H1 (cell line): ENCODE measurements at regions not wholly inside any gene's neighbourhood (a gene's known extent, or its start where the extent isn't known, plus 50 kb on each side); places are given as distances from the start of the nearest gene placed in this dataset.
"Not testable (repeated sequence)": the region's sequence is repeated elsewhere in the genome, so short reads cannot be mapped to it uniquely, and the experiment has no call there.

Experiments
- CTCF ChIA-PET: fragments of 300-600 bp; sonication (Branson Sonifier 250); formaldehyde crosslinking; loops from one replicate; lab custom pipeline; 2021; ENCODE audit not compliant: partially characterized antibody; lab: Charles Lee
- POLR2A ChIA-PET: fragments of 300-600 bp; sonication (Branson Sonifier 250); formaldehyde crosslinking; loops from one replicate; lab custom pipeline; 2021; ENCODE audit warnings: inconsistent platforms; ENCODE audit not compliant: partially characterized antibody; lab: Charles Lee
- DNase-seq, 2 experiments: peaks; one replicate each; pipeline versions ENCODE4 v3.0.0 to v3.0.0-alpha.2; 2010 to 2022; ENCODE audit warnings: low spot score in 2 of 2, low read depth in 1 of 2, mixed read lengths in 1 of 2
- FAIRE-seq: peaks from 2 replicates; lab custom pipeline; 2011; peaks lifted over from hg19 to GRCh38; lab: Jason Lieb, UNC
- H2AFZ ChIP-seq: 2 replicates; pipeline ENCODE4 v1.8.1; 2012; ENCODE audit warnings: low read length, inconsistent platforms
- H2AK5ac ChIP-seq: 2 replicates; pipeline ENCODE4 v1.6.1; 2013; ENCODE audit warnings: low read depth, low read length
- H2BK120ac ChIP-seq: replicated peaks from 2 replicates; pipeline ENCODE3; 2013; ENCODE audit warnings: low read depth, low read length, inconsistent platforms
- H2BK12ac ChIP-seq: 2 replicates; pipeline ENCODE4 v1.6.1; 2013; ENCODE audit warnings: low read depth, low read length
- H2BK15ac ChIP-seq: 2 replicates; pipeline ENCODE4 v1.6.1; 2013; ENCODE audit warnings: low read length
- H2BK20ac ChIP-seq: 2 replicates; pipeline ENCODE4 v1.6.1; 2013; ENCODE audit warnings: low read length
- H2BK5ac ChIP-seq: 2 replicates; pipeline ENCODE4 v1.6.1; 2013; ENCODE audit warnings: low read depth, low read length
- H3K14ac ChIP-seq: 2 replicates; pipeline ENCODE4 v1.6.1; 2013; ENCODE audit warnings: inconsistent platforms; ENCODE audit not compliant: insufficient read length
- H3K18ac ChIP-seq: 2 replicates; pipeline ENCODE4 v1.6.1; 2013; ENCODE audit warnings: low read length; ENCODE audit errors: extremely low read depth
- H3K23ac ChIP-seq: 2 replicates; pipeline ENCODE4 v1.6.1; 2013; ENCODE audit warnings: inconsistent platforms; ENCODE audit not compliant: insufficient read length
- H3K23me2 ChIP-seq: 2 replicates; pipeline ENCODE4 v1.6.1; 2013; ENCODE audit warnings: low read depth, low read length
- H3K27ac ChIP-seq: 2 replicates; pipeline ENCODE4 v1.6.1; 2011; ENCODE audit warnings: low read depth, low read length, inconsistent platforms
- H3K27me3 ChIP-seq, 4 experiments: replicated peaks in 1 of 4; 1 replicate in 1 of 4; 2 replicates in 3 of 4; pipeline versions ENCODE4 v1.6.1 to v1.8.1; 2011 to 2013; ENCODE audit warnings: low read length in 3 of 4, mild to moderate bottlenecking in 3 of 4, inconsistent platforms in 2 of 4, mixed read lengths in 2 of 4, moderate library complexity in 1 of 4; ENCODE audit not compliant: control insufficient read depth in 3 of 4, insufficient read depth in 3 of 4; ENCODE audit errors: extremely low read depth in 1 of 4
- H3K36me3 ChIP-seq, 4 experiments: 2 replicates each; pipeline versions ENCODE4 v1.6.1 to v1.8.1; 2011 to 2013; ENCODE audit warnings: mild to moderate bottlenecking in 4 of 4, low read length in 3 of 4, moderate library complexity in 2 of 4, control low read depth in 1 of 4, inconsistent platforms in 1 of 4; ENCODE audit not compliant: insufficient read depth in 4 of 4, control insufficient read depth in 2 of 4
- H3K4ac ChIP-seq: replicated peaks from 2 replicates; pipeline ENCODE3; 2013; ENCODE audit warnings: low read length, low read depth, mixed read lengths, inconsistent platforms; ENCODE audit not compliant: insufficient read length
- H3K4me1 ChIP-seq, 4 experiments: replicated peaks in 1 of 4; 1 replicate in 1 of 4; 2 replicates in 3 of 4; pipeline versions ENCODE4 v1.6.1 to v1.8.1; 2011 to 2013; ENCODE audit warnings: low read length in 3 of 4, inconsistent platforms in 2 of 4, mixed read lengths in 1 of 4; ENCODE audit not compliant: insufficient read depth in 4 of 4, control insufficient read depth in 3 of 4
- H3K4me2 ChIP-seq, 2 experiments: 2 replicates each; pipeline versions ENCODE4 v1.6.1 to v1.8.1; 2011 to 2013; ENCODE audit warnings: low read depth in 2 of 2, low read length in 2 of 2, control low read depth in 1 of 2, inconsistent platforms in 1 of 2, mild to moderate bottlenecking in 1 of 2; ENCODE audit not compliant: insufficient read depth in 1 of 2
- H3K4me3 ChIP-seq, 4 experiments: fragments of 200-600, 300-600 bp in 1 of 4; sonication (generic), shearing (Covaris generic), sonication (Bioruptor Twin) in 1 of 4; 2 replicates each; pipeline versions ENCODE4 v1.5.1 to v1.8.1; 2011 to 2016; ENCODE audit warnings: low read length in 4 of 4, low read depth in 3 of 4, control low read depth in 2 of 4, inconsistent platforms in 2 of 4, mild to moderate bottlenecking in 2 of 4, mixed read lengths in 1 of 4, moderate library complexity in 1 of 4; ENCODE audit not compliant: insufficient read depth in 2 of 4; ENCODE audit errors: extremely low read depth in 1 of 4
- H3K56ac ChIP-seq: replicated peaks from 2 replicates; pipeline ENCODE3; 2013; ENCODE audit warnings: low read depth, mild to moderate bottlenecking, mixed read lengths, low read length, inconsistent platforms; ENCODE audit not compliant: insufficient read length
- H3K79me1 ChIP-seq: 2 replicates; pipeline ENCODE4 v1.6.1; 2013; ENCODE audit warnings: low read depth, low read length, control low read depth
- H3K79me2 ChIP-seq, 2 experiments: 2 replicates each; pipeline versions ENCODE4 v1.6.1 to v1.8.1; 2012 to 2013; ENCODE audit warnings: low read length in 2 of 2, mild to moderate bottlenecking in 2 of 2, inconsistent platforms in 1 of 2; ENCODE audit not compliant: insufficient read depth in 2 of 2, control insufficient read depth in 1 of 2
- H3K9ac ChIP-seq, 4 experiments: replicated peaks in 1 of 4; 1 replicate in 1 of 4; 2 replicates in 3 of 4; pipeline versions ENCODE4 v1.6.1 to v1.8.1; 2011 to 2013; ENCODE audit warnings: low read depth in 3 of 4, low read length in 3 of 4, control low read depth in 2 of 4, mild to moderate bottlenecking in 2 of 4, moderate library complexity in 2 of 4, inconsistent platforms in 1 of 4; ENCODE audit errors: extremely low read depth in 1 of 4
- H3K9me3 ChIP-seq, 2 experiments: 2 replicates each; pipeline versions ENCODE4 v1.6.1 to v1.8.1; 2012 to 2013; ENCODE audit warnings: mild to moderate bottlenecking in 2 of 2, moderate library complexity in 2 of 2, control low read depth in 1 of 2, inconsistent platforms in 1 of 2, low read depth in 1 of 2, low read length in 1 of 2, mixed read lengths in 1 of 2; ENCODE audit not compliant: insufficient read depth in 2 of 2
- H4K20me1 ChIP-seq, 2 experiments: replicated peaks in 1 of 2; 2 replicates each; pipeline versions ENCODE3 to v1.8.1; 2011 to 2013; ENCODE audit warnings: inconsistent platforms in 2 of 2, low read length in 2 of 2, mild to moderate bottlenecking in 1 of 2; ENCODE audit not compliant: insufficient read depth in 2 of 2, control insufficient read depth in 1 of 2
- H4K5ac ChIP-seq: 2 replicates; pipeline ENCODE4 v1.6.1; 2013; ENCODE audit warnings: low read length, low read depth, mixed read lengths, inconsistent platforms; ENCODE audit not compliant: insufficient read length
- H4K8ac ChIP-seq: 2 replicates; pipeline ENCODE4 v1.8.0; 2013; ENCODE audit warnings: mild to moderate bottlenecking, moderate library complexity, low read length, inconsistent platforms; ENCODE audit not compliant: insufficient read depth; ENCODE audit errors: extremely low read depth
- H4K91ac ChIP-seq: replicated peaks from 2 replicates; pipeline ENCODE3; 2013; ENCODE audit warnings: low read length, mixed read lengths, inconsistent platforms; ENCODE audit not compliant: insufficient read length
- WGBS, 2 experiments: shearing (Covaris generic) in 1 of 2; methylation state at CpG; one replicate each; pipeline versions ENCODE4 v1.1.6 to v1.1.7; 2013 to 2015; ENCODE audit warnings: low lambda C conversion rate in 2 of 2, mixed read lengths in 2 of 2, inconsistent platforms in 1 of 2, low coverage in 1 of 2, missing lambda C conversion rate in 1 of 2; ENCODE audit not compliant: insufficient replicate concordance in 2 of 2, insufficient coverage in 1 of 2, insufficient read length in 1 of 2; ENCODE audit errors: extremely low coverage in 1 of 2, missing lambda C conversion rate in 1 of 2; 5-methylcytosine and 5-hydroxymethylcytosine counted together

GRCh38 chr4:115956054-115956796 is 842.8 kb upstream of the NDST4 start:
- FAIRE-seq, result not testable (repeated sequence)

More at GRCh38 chr4:115956054-115956796, 842.8 kb upstream of the NDST4 start:
- H4K5ac ChIP-seq, H4K20me1 ChIP-seq, H2AK5ac ChIP-seq, H2BK120ac ChIP-seq, DNase-seq, H3K9ac ChIP-seq, H3K4ac ChIP-seq, H3K14ac ChIP-seq, H3K27ac ChIP-seq, H3K4me3 ChIP-seq, H3K4me2 ChIP-seq, H2BK5ac ChIP-seq, H3K36me3 ChIP-seq, H3K9me3 ChIP-seq, H4K91ac ChIP-seq, H2BK20ac ChIP-seq, H2BK12ac ChIP-seq, H2BK15ac ChIP-seq, H3K79me2 ChIP-seq, H3K27me3 ChIP-seq, H3K4me1 ChIP-seq, H2AFZ ChIP-seq, CTCF ChIA-PET, H3K18ac ChIP-seq, H3K23me2 ChIP-seq, POLR2A ChIA-PET, H3K79me1 ChIP-seq, H3K56ac ChIP-seq, H4K8ac ChIP-seq, H3K23ac ChIP-seq: not testable (repeated sequence)
- 78% methylated on average over 6 of the region's 6 CpGs; no CpG with 5 or more reads in 1 of the 2 experiments for WGBS, 2 experiments
